Trophoblast cell (in vitro differentiated cells and primary cell): ENCODE measurements at regions not wholly inside any gene's neighbourhood (a gene's known extent, or its start where the extent isn't known, plus 50 kb on each side); places are given as distances from the start of the nearest gene placed in this dataset.

Experiments
- DNase-seq, 2 donors: peaks; one replicate each; pipeline ENCODE4 v3.0.0-alpha.2; 2016
- H2AFZ ChIP-seq: 2 replicates; pipeline ENCODE4 v1.6.1; 2013; ENCODE audit warnings: low read length, moderate library complexity, mild to moderate bottlenecking; ENCODE audit not compliant: insufficient read depth, poor library complexity
- H2AK5ac ChIP-seq: 2 replicates; pipeline ENCODE4 v1.6.1; 2013; ENCODE audit warnings: mild to moderate bottlenecking, low read length
- H2BK120ac ChIP-seq: 2 replicates; pipeline ENCODE4 v1.6.1; 2013; ENCODE audit warnings: low read length, mild to moderate bottlenecking, moderate library complexity; ENCODE audit not compliant: insufficient read depth, poor library complexity
- H2BK12ac ChIP-seq: 2 replicates; pipeline ENCODE4 v1.6.1; 2013; ENCODE audit warnings: mild to moderate bottlenecking, low read length, moderate library complexity
- H2BK5ac ChIP-seq: 2 replicates; pipeline ENCODE4 v1.6.1; 2013; ENCODE audit warnings: low read length, low read depth, moderate library complexity, mild to moderate bottlenecking; ENCODE audit not compliant: poor library complexity
- H3K14ac ChIP-seq: 2 replicates; pipeline ENCODE4 v1.6.1; 2013; ENCODE audit warnings: mild to moderate bottlenecking, low read length
- H3K18ac ChIP-seq: 2 replicates; pipeline ENCODE4 v1.6.1; 2013; ENCODE audit warnings: mild to moderate bottlenecking, low read length
- H3K23ac ChIP-seq: 2 replicates; pipeline ENCODE4 v1.6.1; 2013; ENCODE audit warnings: low read length
- H3K27ac ChIP-seq: 2 replicates; pipeline ENCODE4 v1.5.1; 2013; ENCODE audit warnings: low read depth, mild to moderate bottlenecking, inconsistent platforms, low read length, moderate library complexity
- H3K27me3 ChIP-seq: 2 replicates; pipeline ENCODE4 v1.6.1; 2013; ENCODE audit warnings: inconsistent platforms, mild to moderate bottlenecking, low read length, moderate library complexity; ENCODE audit not compliant: insufficient read depth
- H3K36me3 ChIP-seq, 2 experiments: 1 replicate in 1 of 2; 2 replicates in 1 of 2; pipeline ENCODE4 v1.6.1; 2013; ENCODE audit warnings: low read length in 2 of 2, mild to moderate bottlenecking in 2 of 2, moderate library complexity in 1 of 2; ENCODE audit not compliant: insufficient read depth in 2 of 2, control insufficient read depth in 1 of 2
- H3K4ac ChIP-seq: 2 replicates; pipeline ENCODE4 v1.6.1; 2013; ENCODE audit warnings: low read depth, mild to moderate bottlenecking, low read length, moderate library complexity
- H3K4me1 ChIP-seq, 2 experiments: 1 replicate in 1 of 2; 2 replicates in 1 of 2; pipeline ENCODE4 v1.6.1; 2013; ENCODE audit warnings: low read length in 2 of 2, mild to moderate bottlenecking in 2 of 2, moderate library complexity in 1 of 2; ENCODE audit not compliant: insufficient read depth in 2 of 2, control insufficient read depth in 1 of 2
- H3K4me2 ChIP-seq: 2 replicates; pipeline ENCODE4 v1.6.1; 2013; ENCODE audit warnings: inconsistent platforms, mild to moderate bottlenecking, low read length, moderate library complexity
- H3K4me3 ChIP-seq: 2 replicates; pipeline ENCODE4 v1.5.1; 2013; ENCODE audit warnings: mild to moderate bottlenecking, low read depth, low read length, inconsistent platforms
- H3K79me1 ChIP-seq: one replicate; pipeline ENCODE4 v1.6.1; 2013; ENCODE audit warnings: low read length
- H3K79me2 ChIP-seq: 2 replicates; pipeline ENCODE4 v1.6.1; 2013; ENCODE audit warnings: low read length, mild to moderate bottlenecking; ENCODE audit not compliant: control insufficient read depth, insufficient read depth, poor library complexity
- H3K9ac ChIP-seq: 2 replicates; pipeline ENCODE4 v1.6.1; 2013; ENCODE audit warnings: mild to moderate bottlenecking, low read length
- H3K9me3 ChIP-seq: 2 replicates; pipeline ENCODE4 v1.6.1; 2013; ENCODE audit warnings: low read depth, mild to moderate bottlenecking, control low read depth, inconsistent platforms, low read length; ENCODE audit not compliant: insufficient read depth
- H4K12ac ChIP-seq: 2 replicates; pipeline ENCODE4 v1.6.1; 2013; ENCODE audit warnings: low read depth, mild to moderate bottlenecking, low read length, moderate library complexity
- H4K8ac ChIP-seq: 2 replicates; pipeline ENCODE4 v1.6.1; 2013; ENCODE audit warnings: low read depth, mild to moderate bottlenecking, low read length, moderate library complexity
- H4K91ac ChIP-seq: one replicate; pipeline ENCODE4 v1.6.1; 2013; ENCODE audit warnings: low read depth, mild to moderate bottlenecking, low read length, moderate library complexity
- WGBS: extraction: QIAGEN DNeasy Blood & Tissue Kit; methylation state at CpG from one replicate; pipeline ENCODE4 v1.1.7; 2013; ENCODE audit warnings: missing lambda C conversion rate; ENCODE audit not compliant: insufficient read length, insufficient coverage; ENCODE audit errors: extremely low coverage; 5-methylcytosine and 5-hydroxymethylcytosine counted together

- H3K4me3 ChIP-seq, result no peak overlapping the region
- peak overlapping the region; percentile 29 for H3K18ac ChIP-seq
- H2AK5ac ChIP-seq, result peak overlapping the region; percentile 77
- H2AFZ ChIP-seq, result no peak overlapping the region
- no peak overlapping the region for H3K4ac ChIP-seq
- peak overlapping the region; percentile 16 for H2BK5ac ChIP-seq
- H3K79me1 ChIP-seq, result peaks cover 10% of the 10 kb centered on the region
- H4K12ac ChIP-seq, result no peak overlapping the region
- H4K8ac ChIP-seq, result no peak overlapping the region
- H3K27ac ChIP-seq, result peak overlapping the region; percentile 45
- DNase-seq, result no peak
- H2BK12ac ChIP-seq, result peak overlapping the region; percentile 3
- H3K14ac ChIP-seq, result peak overlapping the region; percentile 59
- no peak overlapping the region for H3K23ac ChIP-seq
- no peak overlapping the region for H4K91ac ChIP-seq
- no peaks in the 10 kb centered on the region for H3K27me3 ChIP-seq
- no peak overlapping the region for H3K9ac ChIP-seq
- H3K79me2 ChIP-seq, result peaks cover 3% of the 10 kb centered on the region
- peaks cover 15 to 17% of the 10 kb centered on the region in 2 experiments for H3K4me1 ChIP-seq
- no peaks in the 10 kb centered on the region for H3K9me3 ChIP-seq
- peak overlapping the region; percentile 59 for H2BK120ac ChIP-seq
- H3K4me2 ChIP-seq, result no peak overlapping the region
- H3K36me3 ChIP-seq, result no peaks in the 10 kb centered on the region
Observed at GRCh38 chr6:144347448-144347759, 62.3 kb downstream of the UTRN start.

- no peak overlapping the region for H3K14ac ChIP-seq
- no CpG with 5 or more reads among the region's 5 CpGs for WGBS
Observed at GRCh38 chr6:144347933-144348332, 62.8 kb downstream of the UTRN start.

GRCh38 chr6:144349690-144350527 is 64.8 kb downstream of the UTRN start:
- Histone ChIP-seq H3K4me3 (no peak overlapping the region), H2BK12ac (no peak overlapping the region), H3K27me3 (no peaks in the 10 kb centered on the region), H3K27ac (peak overlapping the region; percentile 27), H2AK5ac (no peak overlapping the region), H2BK5ac (no peak overlapping the region), H3K23ac (no peak overlapping the region), H3K4me2 (no peak overlapping the region), H3K36me3 (no peaks in the 10 kb centered on the region), H2BK120ac (no peak overlapping the region), H3K79me1 (peaks cover 5% of the 10 kb centered on the region), H3K9ac (no peak overlapping the region), H3K4ac (no peak overlapping the region), H2AFZ (no peak overlapping the region), H3K79me2 (no peaks in the 10 kb centered on the region), H3K9me3 (no peaks in the 10 kb centered on the region), H4K12ac (no peak overlapping the region), H3K14ac (no peak overlapping the region), H3K4me1 (peaks cover 12 to 15% of the 10 kb centered on the region in 2 experiments), H3K18ac (no peak overlapping the region), H4K8ac (no peak overlapping the region), H4K91ac (no peak overlapping the region)
- no CpG with 5 or more reads among the region's 8 CpGs for WGBS
- DNase-seq, result no peak

More at GRCh38 chr6:144347933-144348332, 62.8 kb downstream of the UTRN start:
- Histone ChIP-seq H2AK5ac (peak overlapping the region; percentile 83), H3K23ac (no peak overlapping the region), H3K4ac (peak overlapping the region; percentile 94), H3K9me3 (no peaks in the 10 kb centered on the region), H3K36me3 (no peaks in the 10 kb centered on the region), H3K4me3 (no peak overlapping the region), H4K8ac (no peak overlapping the region), H2BK12ac (peak overlapping the region; percentile 73), H2BK5ac (peak overlapping the region; percentile 16), H3K79me2 (peaks cover 3% of the 10 kb centered on the region), H4K12ac (no peak overlapping the region), H3K9ac (no peak overlapping the region), H3K18ac (peak overlapping the region; percentile 51), H3K4me1 (peaks cover 15 to 17% of the 10 kb centered on the region in 2 experiments), H2AFZ (no peak overlapping the region), H3K27me3 (no peaks in the 10 kb centered on the region), H3K27ac (no peak overlapping the region), H4K91ac (peak overlapping the region; percentile 49), H3K4me2 (no peak overlapping the region), H3K79me1 (peaks cover 10% of the 10 kb centered on the region), H2BK120ac (peak overlapping the region; percentile 65)
- DNase-seq, result no peak

- peaks cover 3% of the 10 kb centered on the region for H3K79me2 ChIP-seq
- no peaks in the 10 kb centered on the region for H3K36me3 ChIP-seq
- no peak for DNase-seq
- no peak overlapping the region for H3K18ac ChIP-seq
- no peak overlapping the region for H2BK120ac ChIP-seq
- no peak overlapping the region for H3K4ac ChIP-seq
- no CpG with 5 or more reads among the region's 2 CpGs for WGBS
- H4K12ac ChIP-seq, result no peak overlapping the region
- H3K4me3 ChIP-seq, result no peak overlapping the region
- H2AK5ac ChIP-seq, result no peak overlapping the region
- H2BK5ac ChIP-seq, result no peak overlapping the region
- H4K8ac ChIP-seq, result no peak overlapping the region
- peaks cover 12 to 15% of the 10 kb centered on the region in 2 experiments for H3K4me1 ChIP-seq
- H3K27me3 ChIP-seq, result no peaks in the 10 kb centered on the region
- H3K9me3 ChIP-seq, result no peaks in the 10 kb centered on the region
- H2BK12ac ChIP-seq, result no peak overlapping the region
- no peak overlapping the region for H3K4me2 ChIP-seq
- no peak overlapping the region for H3K14ac ChIP-seq
- no peak overlapping the region for H3K27ac ChIP-seq
- H3K23ac ChIP-seq, result no peak overlapping the region
- H3K9ac ChIP-seq, result no peak overlapping the region
- H2AFZ ChIP-seq, result no peak overlapping the region
- H3K79me1 ChIP-seq, result peaks cover 5% of the 10 kb centered on the region
- no peak overlapping the region for H4K91ac ChIP-seq
Observed at GRCh38 chr6:144350528-144350880, 65.4 kb downstream of the UTRN start.
